Kasumi-1 (cell line): ENCODE measurements at regions not wholly inside any gene's neighbourhood (a gene's known extent, or its start where the extent isn't known, plus 50 kb on each side); places are given as distances from the start of the nearest gene placed in this dataset.
"Not testable (repeated sequence)": the region's sequence is repeated elsewhere in the genome, so short reads cannot be mapped to it uniquely, and the experiment has no call there.

Experiments
- DNase-seq, 2 experiments: peaks; one replicate each; lab custom pipeline; 2025; lab: John Stamatoyannopoulos, UW

DNA sequence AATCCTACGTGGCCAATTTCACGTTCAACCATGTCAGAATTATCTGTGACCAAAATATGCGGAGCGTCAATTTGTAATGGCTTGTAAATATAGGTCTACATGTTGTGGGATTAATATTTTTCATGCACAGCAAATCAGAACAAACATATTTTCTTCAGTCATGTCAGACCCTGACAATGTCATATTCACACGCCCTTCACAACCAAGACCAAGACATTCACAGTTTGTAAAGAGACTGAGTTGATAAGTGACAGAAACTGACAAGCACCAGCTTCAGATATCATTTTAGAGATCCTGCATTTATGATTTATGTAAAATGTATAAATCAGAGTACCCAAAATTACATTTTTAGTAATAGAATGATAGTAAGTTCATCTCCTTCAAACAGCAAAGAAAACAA lies 57.3 kb upstream of the NOVA1 start:
- no peak for DNase-seq

DNA sequence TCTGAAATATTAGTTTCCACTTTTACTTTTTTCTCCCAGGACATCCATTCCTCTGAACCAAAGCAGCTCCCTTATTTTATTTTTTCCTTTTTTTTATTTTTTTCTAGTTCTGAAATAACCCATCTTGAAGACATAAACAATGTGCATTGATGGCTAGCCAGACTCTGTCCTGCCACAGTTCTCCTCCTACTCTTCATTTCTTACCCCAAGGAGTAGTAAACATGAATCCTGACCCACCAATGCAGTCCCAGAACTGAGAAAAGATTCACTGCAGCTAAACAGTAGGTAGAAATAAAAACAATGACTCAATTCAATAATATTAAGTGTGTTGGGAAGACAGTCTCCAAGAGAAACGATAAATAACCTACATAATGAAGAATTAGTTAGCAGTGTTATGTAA lies 65.7 kb upstream of the NOVA1 start:
- no peak for DNase-seq

DNA sequence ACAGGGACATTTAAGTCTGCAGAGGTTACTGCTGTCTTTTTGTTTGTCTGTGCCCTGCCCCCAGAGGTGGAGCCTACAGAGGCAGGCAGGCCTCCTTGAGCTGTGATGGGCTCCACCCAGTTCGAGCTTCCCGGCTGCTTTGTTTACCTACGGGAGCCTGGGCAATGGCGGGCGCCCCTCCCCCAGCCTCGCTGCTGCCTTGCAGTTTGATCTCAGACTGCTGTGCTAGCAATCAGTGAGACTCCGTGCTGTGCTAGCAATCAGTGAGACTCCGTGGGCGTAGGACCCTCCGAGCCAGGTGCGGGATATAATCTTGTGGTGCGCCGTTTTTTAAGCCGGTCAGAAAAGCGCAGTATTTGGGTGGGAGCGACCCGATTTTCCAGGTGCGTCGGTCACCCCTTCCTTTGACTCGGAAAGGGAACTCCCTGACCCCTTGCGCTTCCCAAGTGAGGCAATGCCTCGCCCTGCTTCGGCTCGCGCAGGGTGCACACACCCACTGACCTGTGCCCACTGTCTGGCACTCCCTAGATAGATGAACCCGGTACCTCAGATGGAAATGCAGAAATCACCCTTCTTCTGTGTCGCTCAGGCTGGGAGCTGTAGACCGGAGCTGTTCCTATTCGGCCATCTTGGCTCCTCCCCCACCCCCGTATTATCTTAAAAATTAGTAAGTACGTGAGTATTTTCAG lies 81.0 kb upstream of the NOVA1 start:
- not testable (repeated sequence) for DNase-seq

DNA sequence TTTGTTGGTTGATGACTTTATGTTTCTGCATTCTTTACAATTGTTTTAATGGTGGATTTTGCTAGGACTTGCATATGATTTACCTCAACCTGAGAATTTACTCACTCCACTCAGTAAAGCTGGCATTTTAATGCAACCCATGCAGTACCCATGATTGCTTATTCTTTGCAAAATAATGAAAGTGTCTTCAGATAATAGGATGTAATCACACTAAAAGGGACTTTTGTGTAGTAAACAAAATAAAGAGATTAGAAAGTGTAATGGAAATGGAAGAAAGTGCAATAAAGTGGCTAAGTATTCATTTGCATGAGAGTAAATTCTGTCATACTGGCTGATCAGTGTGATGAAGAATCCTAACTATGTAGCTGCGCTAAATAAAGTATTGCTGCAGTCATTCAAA lies 87.6 kb upstream of the NOVA1 start:
- DNase-seq, result no peak

DNA sequence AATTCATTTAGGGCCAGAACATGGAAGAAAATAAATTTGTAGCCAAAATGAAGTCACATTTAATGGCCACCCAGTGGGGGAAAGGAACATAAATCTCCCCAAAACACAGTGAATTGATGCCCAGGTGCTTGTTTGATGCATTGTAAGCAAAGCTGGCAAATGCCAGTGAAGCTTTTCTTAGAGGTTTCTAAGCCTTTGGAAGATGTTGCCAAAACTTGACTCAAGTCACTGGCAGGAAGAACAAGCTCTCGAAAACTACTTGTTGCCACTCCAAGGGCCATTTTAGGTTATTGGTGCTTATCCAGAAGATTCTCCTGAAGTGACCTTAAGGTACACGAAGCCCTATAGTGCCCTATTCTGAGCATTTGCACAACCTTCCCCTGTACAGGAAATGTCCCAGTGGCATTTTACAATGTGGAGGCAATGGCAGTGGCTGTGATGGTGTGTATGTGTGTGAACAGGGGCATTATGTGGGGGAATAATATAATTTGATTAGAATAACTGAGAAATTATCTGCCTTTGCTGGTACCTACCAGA lies 89.5 kb upstream of the NOVA1 start:
- no peak for DNase-seq

DNA sequence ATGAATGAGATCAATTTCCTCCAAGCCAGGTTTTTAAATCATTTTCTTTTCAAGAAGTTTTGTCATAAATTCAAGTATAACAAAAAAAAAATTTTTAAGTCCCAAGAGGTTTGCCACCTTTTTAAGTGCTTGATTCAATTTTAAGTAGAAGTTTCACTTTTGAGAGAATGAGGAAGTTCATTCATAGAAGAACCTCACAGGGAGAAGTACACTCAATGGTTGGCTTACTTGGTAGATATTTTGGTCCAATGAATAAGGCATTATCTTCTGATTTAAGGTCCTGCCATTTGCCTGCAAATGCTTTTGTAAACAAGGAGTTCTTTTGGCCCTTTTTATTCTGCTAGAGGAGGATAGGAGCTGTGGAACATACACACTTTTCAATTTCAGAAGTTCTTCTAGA lies 96.7 kb upstream of the NOVA1 start:
- DNase-seq, result peak; percentile 49 to 57

DNA sequence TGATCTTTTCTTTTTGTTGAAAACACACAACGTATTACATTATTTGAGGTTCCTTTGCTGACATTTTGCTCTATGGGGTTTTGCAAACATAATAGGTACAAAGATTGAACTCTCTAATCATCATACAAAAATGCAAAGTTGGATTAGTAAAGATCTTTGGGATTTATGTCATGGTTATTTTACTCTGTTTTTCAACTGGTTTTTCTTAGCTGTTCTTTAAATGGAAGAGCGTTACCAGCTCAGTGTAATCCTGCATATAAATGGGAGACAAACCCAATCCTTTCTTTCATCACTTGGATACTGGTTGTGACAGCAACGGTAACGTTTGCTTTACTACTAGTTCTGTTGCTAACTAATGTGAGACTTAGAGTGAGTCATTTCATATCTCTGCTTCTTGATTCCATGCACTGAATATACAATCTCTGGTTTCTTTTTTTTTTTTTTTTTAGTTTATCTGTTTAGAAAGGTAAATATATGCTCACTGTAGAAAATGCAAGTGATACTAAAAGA lies 104.9 kb upstream of the NOVA1 start:
- DNase-seq, result no peak

DNA sequence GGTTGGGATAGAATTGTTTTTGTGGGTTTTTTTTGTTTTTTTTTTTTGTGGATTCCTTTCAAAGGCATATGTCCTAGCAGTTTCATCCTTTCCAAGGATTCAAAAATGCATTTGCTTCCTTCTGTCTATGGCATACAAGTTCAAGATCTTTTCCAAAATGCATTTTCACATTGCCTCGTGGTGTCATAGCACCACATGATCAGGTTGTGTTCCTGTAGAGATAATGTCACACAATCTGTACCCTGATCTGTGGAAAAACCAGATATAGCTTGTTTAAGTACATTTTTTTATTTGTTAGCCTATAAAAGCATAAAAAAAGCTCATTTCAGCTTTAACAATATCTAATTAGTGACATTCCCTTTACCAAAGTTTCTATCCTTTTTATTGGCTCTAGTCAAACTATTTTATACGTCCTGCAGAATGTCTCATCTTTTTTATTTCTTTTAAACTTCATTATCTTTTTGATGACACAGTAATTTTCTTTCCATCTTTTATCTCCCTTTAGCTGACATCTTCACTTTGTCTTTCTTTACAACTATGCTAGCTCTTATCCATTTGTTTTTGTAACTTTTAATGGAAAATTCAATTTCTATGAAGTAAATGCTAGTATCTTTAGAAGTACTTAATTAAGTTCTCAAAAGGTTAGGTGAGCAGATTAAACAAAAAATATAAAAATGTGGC lies 106.0 kb upstream of the NOVA1 start:
- DNase-seq, result no peak

DNA sequence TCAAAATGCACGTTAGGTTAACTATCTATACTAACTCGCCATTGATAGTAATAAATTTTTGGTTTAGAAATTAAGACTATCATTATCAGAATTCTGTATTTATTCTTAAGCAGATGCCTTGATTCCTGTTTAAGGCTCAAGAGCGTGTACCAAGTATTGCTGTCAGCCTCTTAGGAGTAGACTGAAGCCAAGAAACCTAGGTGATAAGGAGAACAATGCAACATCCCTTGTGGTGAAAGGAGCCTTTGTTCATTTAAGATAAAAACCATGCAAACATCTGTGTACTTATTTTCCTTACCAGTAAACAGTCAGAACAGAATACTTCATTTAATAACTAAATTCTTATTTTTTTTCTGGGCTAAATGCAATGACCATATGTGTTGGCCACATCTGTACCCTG lies 109.4 kb upstream of the NOVA1 start:
- no peak for DNase-seq

DNA sequence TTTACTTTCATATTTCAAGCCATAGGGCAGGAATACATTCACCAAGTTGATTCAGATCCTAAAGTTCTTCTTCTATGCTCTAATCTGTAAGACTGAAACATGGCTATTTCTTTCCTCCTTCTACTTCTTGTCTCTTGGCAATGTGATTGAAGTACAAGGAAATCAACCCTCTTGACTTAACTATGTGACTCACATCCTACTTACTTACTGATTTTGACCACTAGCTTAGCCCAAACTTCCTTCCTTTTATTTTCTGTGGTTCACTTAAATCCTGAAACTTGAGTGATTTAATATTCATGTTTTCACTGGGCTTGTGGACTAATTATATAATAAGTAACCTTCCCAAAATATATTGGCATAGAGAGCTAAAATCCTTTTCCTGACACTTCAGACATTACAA lies 111.2 kb upstream of the NOVA1 start:
- DNase-seq, result peak; percentile 92 to 93

DNA sequence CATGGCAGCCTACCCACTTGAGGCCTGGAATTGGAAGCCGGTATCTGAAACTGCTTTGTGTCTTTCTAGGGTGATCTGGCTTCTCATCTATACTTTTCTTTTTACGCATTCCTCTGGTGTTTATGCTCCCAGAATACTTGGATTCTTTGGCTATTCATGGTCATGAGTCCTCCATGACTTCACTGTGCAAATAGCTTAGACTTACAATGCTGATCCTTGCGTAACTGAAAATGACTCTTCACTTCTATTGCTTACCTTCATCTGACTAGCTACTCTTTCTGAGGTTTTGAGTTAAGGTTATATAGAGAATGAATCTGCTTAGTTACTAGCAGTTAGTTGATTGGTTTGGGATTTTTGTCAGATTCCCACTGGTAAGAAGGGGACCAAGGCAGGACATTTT lies 121.7 kb upstream of the NOVA1 start:
- DNase-seq, result no peak

DNA sequence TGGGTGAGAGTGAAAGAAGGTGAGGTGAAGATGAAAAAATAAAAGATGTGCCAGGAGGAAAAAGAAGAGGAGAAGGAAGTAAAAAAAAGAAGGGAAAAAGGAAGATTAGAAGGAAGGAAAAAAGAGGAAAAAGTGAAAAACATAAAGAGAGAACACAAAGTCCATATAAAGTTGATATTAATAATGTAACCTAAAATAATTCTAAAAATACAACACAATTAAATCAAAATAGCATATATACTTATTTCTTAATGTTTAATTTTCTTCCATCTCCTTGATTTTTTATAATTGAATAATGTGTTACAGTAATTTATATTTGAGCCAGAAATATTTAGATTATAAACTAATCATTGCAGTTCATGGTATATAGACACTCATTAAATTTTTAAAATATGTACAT lies 124.4 kb upstream of the NOVA1 start:
- DNase-seq, result no peak

DNA sequence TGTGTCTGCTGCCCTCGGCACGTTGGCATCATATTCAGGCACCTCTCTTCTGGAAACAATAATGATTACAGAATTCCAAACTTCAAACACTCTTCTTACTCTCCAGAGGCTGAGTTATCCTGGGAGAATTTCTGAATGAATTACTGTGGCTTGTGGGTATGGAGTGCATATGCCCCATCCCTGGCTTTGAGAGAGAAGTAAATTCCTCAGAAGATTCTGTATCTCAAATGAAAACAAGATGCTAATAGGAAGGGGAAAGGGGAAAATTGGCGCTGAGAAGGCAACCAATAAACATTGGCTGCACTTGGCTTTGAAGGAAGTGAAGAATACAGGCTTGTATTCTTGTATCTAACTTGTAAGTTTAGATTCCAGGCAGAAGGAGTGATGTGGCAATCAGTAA lies 132.0 kb upstream of the NOVA1 start:
- DNase-seq, result no peak

DNA sequence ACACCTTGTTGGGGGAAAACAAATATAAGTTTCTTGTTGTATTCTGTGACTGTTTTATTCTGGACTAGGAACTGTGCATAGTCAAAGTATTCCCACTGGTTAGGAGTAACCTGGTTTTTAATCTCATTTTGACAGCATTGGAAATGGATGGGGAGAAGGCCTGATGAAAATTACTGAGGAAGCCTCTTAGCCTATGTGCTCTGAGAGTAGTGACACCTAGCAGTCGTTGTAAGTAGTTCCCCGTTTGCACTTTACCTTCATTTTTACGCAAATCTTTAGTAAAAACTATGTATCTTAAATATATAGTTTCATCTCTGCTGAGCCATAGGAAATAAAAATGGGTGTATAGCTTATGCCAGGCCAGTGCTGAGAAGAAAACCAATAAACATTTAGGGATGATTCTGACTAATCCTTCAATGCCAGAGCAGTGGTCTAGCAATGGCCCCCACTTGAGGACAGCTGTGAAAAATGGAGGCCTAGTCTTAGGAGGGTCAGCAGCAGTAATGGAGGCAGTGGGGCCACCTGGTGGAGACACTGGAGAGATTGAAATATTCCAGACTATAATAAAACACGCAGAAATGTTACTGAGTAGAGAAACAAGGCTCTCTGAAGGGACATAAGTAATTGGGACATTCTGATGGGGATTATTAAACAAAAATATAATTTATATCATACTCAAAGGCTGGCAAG lies 133.2 kb upstream of the NOVA1 start:
- peak; percentile 29 to 43 for DNase-seq

DNA sequence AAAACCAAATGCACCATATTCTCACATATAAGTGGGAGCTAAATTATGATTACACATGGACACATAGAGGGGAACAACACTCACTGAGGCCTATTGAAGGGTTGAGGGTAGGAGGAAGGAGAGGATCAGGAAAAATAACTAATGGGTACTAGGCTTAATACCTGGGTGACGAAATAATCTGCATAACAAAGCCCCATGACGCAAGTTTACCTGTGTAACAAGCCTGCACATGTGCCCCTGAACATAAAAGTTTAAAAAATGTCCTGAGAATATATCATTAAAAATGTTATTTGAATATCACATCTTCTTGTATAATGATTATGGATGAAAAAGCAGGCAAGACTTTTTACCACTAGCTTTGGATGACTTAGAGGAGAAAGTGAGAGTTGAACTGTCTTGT lies 138.0 kb upstream of the NOVA1 start:
- DNase-seq, result no peak

DNA sequence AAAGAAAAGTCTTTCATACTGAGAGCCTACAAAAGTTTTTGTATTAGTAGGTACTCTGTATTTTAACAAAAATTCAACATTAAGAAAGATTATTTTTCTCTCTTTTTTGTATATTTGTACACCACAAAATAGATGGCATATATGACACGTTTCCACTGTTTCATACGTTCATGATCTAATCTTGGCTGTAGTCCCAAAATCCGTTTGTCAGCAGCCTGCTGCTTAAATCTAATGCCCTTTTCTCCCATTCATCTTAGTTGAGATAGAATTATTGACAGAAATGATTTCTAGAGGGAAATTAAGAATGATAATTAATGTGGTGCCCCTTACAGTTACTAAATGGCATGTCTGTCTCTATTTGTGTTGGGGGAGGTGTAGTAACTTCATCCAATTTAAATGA lies 140.7 kb upstream of the NOVA1 start:
- no peak for DNase-seq

DNA sequence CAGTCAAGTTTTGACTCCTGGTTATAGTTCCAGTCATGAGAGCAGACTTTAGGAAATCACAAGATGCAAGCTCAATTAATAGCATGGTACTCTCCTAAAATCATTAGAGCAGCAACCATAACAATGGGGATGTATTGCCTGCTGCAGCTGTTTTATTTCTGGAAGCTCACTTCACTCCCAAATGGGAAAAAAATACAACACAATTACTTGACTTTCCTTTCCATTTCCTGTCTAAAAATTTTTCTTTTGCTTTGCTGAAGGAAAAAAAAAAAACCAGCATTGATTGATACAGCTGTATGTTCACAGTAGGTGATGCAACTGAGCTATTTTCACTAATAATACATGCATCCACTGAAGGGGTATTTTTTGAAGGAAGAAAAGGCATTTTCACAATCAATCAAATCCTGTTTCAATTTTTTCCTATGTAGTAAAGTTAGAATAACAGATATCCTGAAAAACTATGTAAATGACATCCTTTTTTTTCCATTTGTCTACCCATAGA lies 143.9 kb upstream of the NOVA1 start:
- no peak for DNase-seq

DNA sequence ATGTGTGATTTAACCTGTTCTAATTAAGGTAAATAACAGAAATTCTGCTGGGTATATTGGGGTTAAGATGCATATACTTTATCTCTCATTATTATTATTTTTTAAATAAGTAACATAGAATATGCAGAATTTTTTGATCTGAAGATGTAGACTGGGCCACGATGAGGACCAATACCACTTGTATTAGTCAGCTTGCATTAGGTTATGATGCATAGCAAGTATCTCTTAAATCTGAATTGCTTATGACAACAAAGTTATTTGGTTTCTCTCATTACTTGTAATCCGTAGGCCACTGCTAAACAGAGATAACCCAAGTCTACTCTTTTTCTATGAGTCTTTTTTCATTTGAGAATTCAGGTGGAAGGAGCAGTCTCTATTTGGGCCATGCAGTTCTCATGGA lies 145.5 kb upstream of the NOVA1 start:
- no peak for DNase-seq

DNA sequence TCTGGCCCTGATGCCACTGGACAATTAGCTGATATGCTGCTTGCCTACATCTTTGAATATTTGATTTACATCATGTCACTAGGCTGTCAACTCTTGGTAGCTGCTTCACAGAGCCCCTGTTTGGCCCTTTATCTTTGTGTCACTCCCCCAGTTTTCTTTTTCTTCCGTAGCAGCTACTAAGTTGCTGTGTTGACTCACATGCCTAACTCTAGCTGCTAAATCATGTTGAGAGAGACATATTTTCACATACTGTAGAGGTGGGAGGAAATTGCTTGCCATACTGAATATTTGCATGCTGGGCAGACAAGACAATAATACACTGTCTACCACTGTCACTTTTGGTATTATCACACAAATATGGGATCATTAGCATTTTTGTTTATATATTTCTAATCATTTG lies 147.1 kb upstream of the NOVA1 start:
- DNase-seq, result no peak

DNA sequence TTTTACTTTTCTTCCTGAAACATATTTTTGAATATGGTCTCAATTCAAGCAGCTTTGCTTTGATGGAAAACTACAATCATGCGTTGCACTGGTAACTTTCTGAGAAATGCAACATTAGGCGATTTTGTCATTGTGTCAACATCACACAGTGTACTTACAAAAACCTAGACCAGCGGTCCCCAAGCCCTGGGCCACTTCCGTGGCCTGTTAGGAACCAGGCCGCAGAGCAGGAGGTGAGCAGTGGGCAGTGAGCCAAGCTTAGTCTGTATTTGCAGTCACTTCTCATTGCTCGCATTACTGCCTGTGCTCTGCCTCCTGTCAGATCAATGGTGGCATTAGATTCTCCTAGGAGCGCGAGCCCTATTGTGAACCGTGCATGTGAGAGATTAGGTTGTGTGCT lies 163.7 kb upstream of the NOVA1 start:
- DNase-seq, result no peak

DNA sequence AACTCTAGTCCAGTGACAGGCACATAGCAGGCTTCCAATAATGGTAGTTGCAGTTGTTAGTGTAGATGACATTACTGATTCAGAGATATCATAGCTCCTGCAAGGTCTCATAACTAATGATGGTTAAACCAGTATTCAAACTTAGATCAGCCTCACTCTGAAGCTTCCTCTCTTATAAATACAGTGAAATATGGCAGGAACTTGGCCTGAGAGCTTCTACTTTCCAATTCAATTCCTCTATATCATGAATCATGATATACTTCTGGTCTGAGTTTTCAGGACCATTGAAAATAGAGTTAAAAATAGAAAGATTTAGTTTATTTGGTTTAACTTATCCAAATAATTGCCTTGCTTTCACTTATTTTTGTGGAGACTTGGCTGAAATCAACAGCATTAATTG lies 167.5 kb upstream of the NOVA1 start:
- no peak for DNase-seq

DNA sequence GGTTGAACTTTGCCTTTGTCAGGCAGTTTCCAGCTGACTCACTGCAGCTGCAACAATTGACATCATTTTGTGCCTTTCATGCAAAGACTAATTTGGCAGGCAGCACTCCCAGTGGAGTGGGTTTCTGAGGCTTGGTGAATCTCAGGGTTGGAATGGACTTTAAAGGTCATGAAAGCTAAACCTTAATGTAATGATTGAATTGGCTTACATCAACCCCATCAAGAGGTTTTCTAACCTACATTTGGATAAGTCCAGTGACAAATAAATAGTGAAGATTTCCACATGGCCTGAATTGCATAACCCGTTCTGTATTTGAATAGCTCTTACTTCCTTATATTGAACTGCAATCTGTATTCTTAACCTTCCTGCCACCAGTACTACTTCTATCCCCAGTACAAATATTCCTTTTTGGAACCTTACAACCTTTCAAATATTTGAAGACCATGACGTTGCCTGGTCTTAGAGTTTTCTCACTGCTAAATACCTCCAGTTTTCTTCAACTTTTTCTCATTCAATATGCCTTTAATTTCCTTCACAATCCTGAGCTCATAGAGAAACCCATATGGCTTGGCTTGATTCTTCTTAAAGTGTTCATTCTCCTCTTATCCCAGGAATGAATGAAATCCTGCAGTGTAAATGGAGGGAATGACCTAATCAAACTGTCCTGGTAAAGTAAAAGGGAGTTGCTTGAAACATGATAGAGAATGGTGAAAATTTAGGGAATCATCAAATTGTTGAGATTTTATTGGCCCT lies 168.1 kb upstream of the NOVA1 start:
- no peak for DNase-seq
